OCI-LY7 (cell line): ENCODE measurements at regions not wholly inside any gene's neighbourhood (a gene's known extent, or its start where the extent isn't known, plus 50 kb on each side); places are given as distances from the start of the nearest gene placed in this dataset.

ENCODE experiments used
- EZH2phosphoT487 ChIP-seq: fragments of 200-600 bp; sonication (generic); IDR thresholded peaks from 2 replicates; pipeline ENCODE4 v1.6.1; 2018; ENCODE audit warnings: low read depth, borderline replicate concordance, mild to moderate bottlenecking, mixed run types, antibody characterized with exemption, low read length, moderate library complexity, mixed read lengths
- TF ChIP-seq, protein P1 (sequence below): fragments of 200-600 bp; sonication (generic); conservative IDR thresholded peaks from 2 replicates; pipeline ENCODE4 v1.5.1; 2014; ENCODE audit warnings: mild to moderate bottlenecking, antibody characterized with exemption, low read length, moderate library complexity, mixed read lengths

DNA sequence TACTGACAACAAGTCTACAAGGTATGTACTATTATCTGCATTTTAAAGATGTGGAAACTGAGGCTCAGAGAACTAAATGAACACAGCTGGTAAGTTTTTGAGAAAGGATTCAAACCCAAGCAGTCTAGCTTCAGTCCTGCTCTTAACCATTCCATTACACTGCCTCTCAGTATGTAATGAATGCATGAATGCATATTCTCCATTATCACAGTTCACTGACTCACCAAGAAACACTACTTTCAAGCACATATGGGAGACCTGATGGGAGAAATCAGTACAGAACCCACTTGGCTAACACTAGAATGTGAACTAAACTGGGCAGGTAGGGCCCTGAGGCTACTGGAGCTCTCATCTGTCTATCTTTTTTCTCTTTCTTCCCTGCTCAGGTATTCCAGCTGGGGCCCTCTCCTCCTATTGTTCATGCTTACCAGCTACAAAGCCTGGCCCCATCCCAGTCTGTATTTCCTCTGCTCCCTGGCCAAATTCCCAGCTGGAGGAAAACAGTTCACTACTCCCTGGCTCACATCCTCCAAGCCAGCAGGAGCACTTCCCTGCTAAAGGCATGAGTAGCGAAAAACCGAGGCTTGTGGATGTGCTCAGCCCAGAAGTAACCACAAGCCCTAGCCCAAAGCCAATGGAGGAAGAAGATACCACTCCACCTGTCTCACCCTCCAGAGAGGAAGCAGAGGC lies 178.2 kb upstream of the ARHGEF9 start:
- TF ChIP-seq, protein P1, sequence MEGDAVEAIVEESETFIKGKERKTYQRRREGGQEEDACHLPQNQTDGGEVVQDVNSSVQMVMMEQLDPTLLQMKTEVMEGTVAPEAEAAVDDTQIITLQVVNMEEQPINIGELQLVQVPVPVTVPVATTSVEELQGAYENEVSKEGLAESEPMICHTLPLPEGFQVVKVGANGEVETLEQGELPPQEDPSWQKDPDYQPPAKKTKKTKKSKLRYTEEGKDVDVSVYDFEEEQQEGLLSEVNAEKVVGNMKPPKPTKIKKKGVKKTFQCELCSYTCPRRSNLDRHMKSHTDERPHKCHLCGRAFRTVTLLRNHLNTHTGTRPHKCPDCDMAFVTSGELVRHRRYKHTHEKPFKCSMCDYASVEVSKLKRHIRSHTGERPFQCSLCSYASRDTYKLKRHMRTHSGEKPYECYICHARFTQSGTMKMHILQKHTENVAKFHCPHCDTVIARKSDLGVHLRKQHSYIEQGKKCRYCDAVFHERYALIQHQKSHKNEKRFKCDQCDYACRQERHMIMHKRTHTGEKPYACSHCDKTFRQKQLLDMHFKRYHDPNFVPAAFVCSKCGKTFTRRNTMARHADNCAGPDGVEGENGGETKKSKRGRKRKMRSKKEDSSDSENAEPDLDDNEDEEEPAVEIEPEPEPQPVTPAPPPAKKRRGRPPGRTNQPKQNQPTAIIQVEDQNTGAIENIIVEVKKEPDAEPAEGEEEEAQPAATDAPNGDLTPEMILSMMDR = no peak
- no peak for TF ChIP-seq EZH2phosphoT487
